ENCODE measurements at regions not wholly inside any gene's neighbourhood (a gene's known extent, or its start where the extent isn't known, plus 50 kb on each side); places are given as distances from the start of the nearest gene placed in this dataset.

DNA sequence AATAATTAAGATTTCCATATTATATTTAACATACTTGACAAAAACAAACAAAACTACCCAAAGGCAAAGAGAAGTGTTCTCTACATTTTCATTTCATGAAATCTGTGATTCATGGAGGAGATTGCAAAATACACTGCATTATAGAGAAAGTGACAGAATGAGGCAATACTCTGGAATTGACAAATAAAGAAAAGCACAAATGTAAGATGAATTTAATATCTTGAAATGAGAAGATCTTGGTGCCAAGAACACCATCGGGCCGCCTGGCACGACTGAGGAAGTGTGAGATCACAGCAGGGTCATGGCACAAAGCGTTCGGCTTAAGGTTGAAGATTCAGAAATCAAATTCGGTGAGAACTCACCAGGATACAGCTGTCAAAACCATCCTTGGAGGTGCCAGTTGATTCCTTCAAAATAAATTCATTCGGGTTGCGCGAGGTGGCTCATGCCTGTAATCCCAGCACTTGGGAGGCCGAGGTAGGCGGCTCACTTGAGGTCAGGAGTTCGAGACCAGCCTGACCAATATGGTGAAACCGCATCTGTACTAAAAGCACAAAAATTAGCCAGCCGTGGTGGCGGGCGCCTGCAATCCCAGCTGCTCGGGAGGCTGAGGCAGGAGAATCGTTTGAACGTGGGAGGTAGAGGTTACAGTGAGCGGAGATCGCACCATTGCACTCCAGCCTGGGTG lies 174.0 kb upstream of the PFKP start:
- DNase-seq (no peak), ATAC-seq (no peak)
- H3K9me3 ChIP-seq (ENCODE audit: control insufficient read depth in 2 of 3, low read length in 3 of 3): no peaks in the 10 kb centered on the region
- Mint-ChIP-seq H3K27me3 (peaks cover 0 to 13% (median 5%) of the 10 kb centered on the region in 5 donors), H3K4me3 (no peak overlapping the region), H3K27ac (no peak overlapping the region), H3K9me3 (peaks cover 0 to 5% (median 0%) of the 10 kb centered on the region in 11 donors), H3K4me1 (peaks cover 0 to 4% (median 0%) of the 10 kb centered on the region in 7 donors), H3K36me3 (no peaks in the 10 kb centered on the region)
- intact Hi-C loops (cut with micrococcal nuclease): no loop called here
- CTCF ChIA-PET: no interaction called here
- no peak overlapping the region for H3K27ac ChIP-seq (ENCODE audit: low read depth, low read length)
- H3K27me3 ChIP-seq (ENCODE audit: control insufficient read depth in 2 of 2, insufficient read depth in 2 of 2, low read length in 2 of 2): no peaks in the 10 kb centered on the region
- H3K4me3 ChIP-seq (ENCODE audit: low read length): no peak overlapping the region
- no peaks in the 10 kb centered on the region for H3K4me1 ChIP-seq (ENCODE audit: control insufficient read depth in 2 of 2, insufficient read depth in 2 of 2, low read length in 2 of 2)
- H3K36me3 ChIP-seq (ENCODE audit: control insufficient read depth in 2 of 3, insufficient read depth in 3 of 3, low read length in 3 of 3): no peaks in the 10 kb centered on the region
- POLR2A ChIA-PET: no interaction called here

DNA sequence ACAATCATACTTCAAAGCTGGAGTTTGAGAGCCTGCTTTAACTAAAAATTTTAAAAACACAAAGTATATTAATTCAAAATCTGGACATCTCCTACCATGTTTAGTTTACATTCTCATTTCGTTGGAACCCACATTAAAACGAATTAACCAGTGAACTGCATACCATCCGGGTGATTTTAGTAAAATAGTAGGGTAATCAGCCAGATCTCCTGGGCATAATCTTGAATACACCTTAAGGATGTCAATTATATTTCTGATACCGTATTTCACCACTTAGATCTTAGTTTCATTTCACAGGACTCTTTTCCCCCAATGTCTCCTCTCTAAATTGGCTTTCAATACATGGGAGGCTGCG lies 175.6 kb upstream of the PFKP start:
- no peak for DNase-seq
- CTCF ChIA-PET: no interaction called here
- no peak overlapping the region for H3K27ac ChIP-seq (ENCODE audit: low read depth, low read length)
- Mint-ChIP-seq H3K4me1 (no peaks in the 10 kb centered on the region), H3K36me3 (no peaks in the 10 kb centered on the region), H3K4me3 (no peak overlapping the region), H3K9me3 (peaks cover 0 to 8% (median 0%) of the 10 kb centered on the region in 11 donors), H3K27ac (no peak overlapping the region), H3K27me3 (peaks cover 0 to 12% (median 5%) of the 10 kb centered on the region in 5 donors)
- no peaks in the 10 kb centered on the region for H3K27me3 ChIP-seq (ENCODE audit: control insufficient read depth in 2 of 2, insufficient read depth in 2 of 2, low read length in 2 of 2)
- no peaks in the 10 kb centered on the region for H3K9me3 ChIP-seq (ENCODE audit: control insufficient read depth in 2 of 3, low read length in 3 of 3)
- H3K4me1 ChIP-seq (ENCODE audit: control insufficient read depth in 2 of 2, insufficient read depth in 2 of 2, low read length in 2 of 2): no peaks in the 10 kb centered on the region
- H3K36me3 ChIP-seq (ENCODE audit: control insufficient read depth in 2 of 3, insufficient read depth in 3 of 3, low read length in 3 of 3): no peaks in the 10 kb centered on the region
- no peak for ATAC-seq
- intact Hi-C loops (cut with micrococcal nuclease): no loop called here
- POLR2A ChIA-PET: no interaction called here
- H3K4me3 ChIP-seq (ENCODE audit: low read length): no peak overlapping the region

DNA sequence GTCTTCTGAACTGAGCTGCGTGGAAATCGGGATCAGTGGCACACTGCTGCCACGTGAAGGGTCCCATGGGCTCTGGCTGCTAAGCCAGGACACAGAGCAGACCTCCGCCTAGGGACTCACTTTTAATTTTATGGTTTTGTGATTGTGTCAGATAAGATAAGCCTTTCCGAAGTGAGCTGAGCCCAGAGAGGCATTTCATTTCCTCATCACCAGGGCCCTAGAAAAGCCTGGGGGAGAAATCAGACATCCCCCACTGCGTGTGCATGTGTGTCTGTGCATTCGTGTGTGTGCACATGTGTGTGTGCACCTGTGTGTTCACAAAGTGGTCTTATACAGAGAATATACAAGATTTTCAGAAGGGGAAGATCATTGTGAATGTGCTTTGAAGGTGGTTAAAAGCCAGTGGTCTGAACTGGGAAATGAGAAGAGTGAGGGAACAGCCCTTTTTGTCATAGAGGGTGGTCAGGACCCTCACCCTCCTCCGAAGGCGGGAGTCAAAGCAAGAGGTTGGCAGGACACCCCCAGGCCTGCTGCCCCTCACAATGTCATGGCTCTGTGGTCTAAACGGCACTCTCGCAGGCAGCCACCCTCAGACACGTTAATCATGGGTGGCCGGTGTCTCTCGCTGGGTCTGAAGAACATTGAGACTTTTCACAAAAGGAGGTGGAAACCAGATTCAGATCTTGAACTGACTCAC lies 176.1 kb upstream of the PFKP start:
- Histone ChIP-seq H3K36me3 (ENCODE audit: control insufficient read depth in 2 of 3, insufficient read depth in 3 of 3, low read length in 3 of 3) (no peaks in the 10 kb centered on the region), H3K9me3 (ENCODE audit: control insufficient read depth in 2 of 3, low read length in 3 of 3) (no peaks in the 10 kb centered on the region), H3K4me3 (ENCODE audit: low read length) (no peak overlapping the region), H3K27me3 (ENCODE audit: control insufficient read depth in 2 of 2, insufficient read depth in 2 of 2, low read length in 2 of 2) (no peaks in the 10 kb centered on the region), H3K4me1 (ENCODE audit: control insufficient read depth in 2 of 2, insufficient read depth in 2 of 2, low read length in 2 of 2) (no peaks in the 10 kb centered on the region), H3K27ac (ENCODE audit: low read depth, low read length) (no peak overlapping the region)
- no peaks in the 10 kb centered on the region for H3K4me1 Mint-ChIP-seq
- no peak for ATAC-seq
- DNase-seq: no peak
- intact Hi-C loops (cut with micrococcal nuclease): no loop called here
- H3K4me3 Mint-ChIP-seq: no peak overlapping the region
- POLR2A ChIA-PET: no interaction called here
- no peak overlapping the region for H3K27ac Mint-ChIP-seq
- CTCF ChIA-PET: no interaction called here
- H3K9me3 Mint-ChIP-seq: peaks cover 0 to 8% (median 0%) of the 10 kb centered on the region in 11 donors
- no peaks in the 10 kb centered on the region for H3K36me3 Mint-ChIP-seq
- peaks cover under 1 to 13% (median 5%) of the 10 kb centered on the region in 5 donors for H3K27me3 Mint-ChIP-seq

DNA sequence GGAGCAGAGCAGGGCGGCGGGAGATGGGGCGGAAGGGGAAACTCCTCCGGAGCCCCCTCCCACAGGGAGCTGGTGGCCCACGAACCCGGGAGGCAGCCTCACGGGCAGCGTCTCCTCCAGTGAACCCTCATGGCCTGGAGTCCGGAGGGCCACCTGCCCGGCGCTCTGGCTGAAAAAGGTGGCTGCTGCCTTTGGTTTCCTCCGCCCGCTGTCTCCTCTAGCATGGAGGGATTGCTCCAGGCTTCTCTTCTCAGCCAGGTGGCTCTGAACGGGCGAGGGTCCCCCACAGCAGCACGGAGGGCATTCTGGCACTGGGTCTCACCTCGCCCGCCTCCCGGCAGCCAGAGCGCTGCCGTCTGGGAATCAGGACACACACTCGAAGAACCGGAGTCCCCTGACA lies 177.3 kb upstream of the PFKP start:
- no peaks in the 10 kb centered on the region for H3K9me3 ChIP-seq (ENCODE audit: control insufficient read depth in 2 of 3, low read length in 3 of 3)
- no peak overlapping the region for H3K4me3 ChIP-seq (ENCODE audit: low read length)
- H3K36me3 ChIP-seq (ENCODE audit: control insufficient read depth in 2 of 3, insufficient read depth in 3 of 3, low read length in 3 of 3): no peaks in the 10 kb centered on the region
- Mint-ChIP-seq H3K4me3 (no peak overlapping the region), H3K27ac (no peak overlapping the region), H3K4me1 (peaks cover 0 to 3% (median 0%) of the 10 kb centered on the region in 7 donors), H3K9me3 (peaks cover 0 to 8% (median 0%) of the 10 kb centered on the region in 11 donors), H3K27me3 (peaks cover 0 to 14% (median 6%) of the 10 kb centered on the region in 5 donors), H3K36me3 (no peaks in the 10 kb centered on the region)
- no peaks in the 10 kb centered on the region for H3K27me3 ChIP-seq (ENCODE audit: control insufficient read depth in 2 of 2, insufficient read depth in 2 of 2, low read length in 2 of 2)
- intact Hi-C loops (cut with micrococcal nuclease): no loop called here
- no peaks in the 10 kb centered on the region for H3K4me1 ChIP-seq (ENCODE audit: control insufficient read depth in 2 of 2, insufficient read depth in 2 of 2, low read length in 2 of 2)
- POLR2A ChIA-PET: no interaction called here
- H3K27ac ChIP-seq (ENCODE audit: low read depth, low read length): no peak overlapping the region
- DNase-seq (no peak), ATAC-seq (no peak)
- CTCF ChIA-PET: no interaction called here

DNA sequence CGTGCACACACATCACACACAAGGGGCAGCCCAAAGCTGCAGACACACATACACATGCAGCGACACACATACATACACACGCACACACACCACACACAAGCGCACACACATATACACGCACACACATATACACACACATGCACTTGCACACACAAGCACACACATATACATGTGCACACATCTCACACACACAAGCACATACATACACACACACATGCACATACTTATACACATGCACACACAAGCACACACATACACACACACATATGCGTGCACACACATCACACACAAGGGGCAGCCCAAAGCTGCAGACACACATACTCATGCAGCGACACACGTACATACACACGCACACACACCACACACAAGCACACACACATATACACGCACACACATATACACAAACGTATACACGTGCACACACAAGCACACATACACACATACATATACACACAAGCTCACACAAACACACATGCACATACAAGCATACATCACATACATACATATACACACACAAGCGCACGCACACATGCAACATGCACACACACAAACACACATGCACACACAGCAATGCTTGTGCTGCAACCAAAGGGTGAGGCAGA lies 178.8 kb upstream of the PFKP start:
- ATAC-seq (peak; percentile 36), DNase-seq (no peak)
- no peaks in the 10 kb centered on the region for H3K36me3 ChIP-seq (ENCODE audit: control insufficient read depth in 2 of 3, insufficient read depth in 3 of 3, low read length in 3 of 3)
- no peak overlapping the region for H3K4me3 ChIP-seq (ENCODE audit: low read length)
- no peaks in the 10 kb centered on the region for H3K27me3 ChIP-seq (ENCODE audit: control insufficient read depth in 2 of 2, insufficient read depth in 2 of 2, low read length in 2 of 2)
- H3K9me3 Mint-ChIP-seq: peaks cover 0 to 8% (median 0%) of the 10 kb centered on the region in 11 donors
- no peaks in the 10 kb centered on the region for H3K4me1 ChIP-seq (ENCODE audit: control insufficient read depth in 2 of 2, insufficient read depth in 2 of 2, low read length in 2 of 2)
- peaks cover 0 to 21% (median 9%) of the 10 kb centered on the region in 5 donors for H3K27me3 Mint-ChIP-seq
- H3K4me3 Mint-ChIP-seq: no peak overlapping the region
- intact Hi-C loops (cut with micrococcal nuclease): no loop called here
- ChIA-PET CTCF (no interaction called here), POLR2A (no interaction called here)
- no peaks in the 10 kb centered on the region for H3K36me3 Mint-ChIP-seq
- no peak overlapping the region for H3K27ac Mint-ChIP-seq
- H3K9me3 ChIP-seq (ENCODE audit: control insufficient read depth in 2 of 3, low read length in 3 of 3): no peaks in the 10 kb centered on the region
- H3K4me1 Mint-ChIP-seq: peaks cover 0 to 3% (median 0%) of the 10 kb centered on the region in 7 donors
- H3K27ac ChIP-seq (ENCODE audit: low read depth, low read length): no peak overlapping the region

DNA sequence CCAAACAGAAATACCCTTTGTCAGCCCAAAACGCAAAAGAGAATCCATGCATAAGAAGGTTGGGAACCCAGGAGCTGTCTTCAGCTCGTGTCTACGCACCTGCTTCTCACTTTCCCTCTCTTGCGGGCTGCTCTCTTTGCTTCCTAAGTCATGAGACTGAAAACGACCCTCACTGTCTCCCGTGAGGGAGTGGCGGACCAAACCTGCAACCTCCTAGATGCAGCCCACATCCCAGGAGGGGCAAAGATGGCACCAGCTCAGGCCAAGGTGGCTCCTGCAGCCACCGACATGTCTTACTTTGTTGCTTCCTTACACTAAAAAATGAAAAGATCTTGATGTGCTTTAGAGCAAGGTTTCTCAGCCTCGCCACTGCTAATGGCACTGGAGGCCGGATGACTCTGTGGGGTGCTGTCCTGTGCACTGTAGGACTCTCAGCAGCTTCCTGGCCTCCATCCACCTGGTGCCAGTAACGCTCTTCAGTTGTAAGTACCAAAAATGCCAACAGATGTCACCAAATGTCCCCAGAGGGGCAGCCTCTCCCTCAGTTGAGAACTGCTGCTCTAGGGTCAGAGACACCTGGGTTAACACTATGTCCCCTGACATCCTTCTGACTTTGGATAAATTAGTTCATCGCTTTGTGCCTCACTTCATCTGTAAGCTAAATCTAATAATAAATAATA lies 179.8 kb upstream of the PFKP start:
- H3K27me3 Mint-ChIP-seq: peaks cover 0 to 16% (median 6%) of the 10 kb centered on the region in 5 donors
- ATAC-seq: no peak
- H3K36me3 ChIP-seq (ENCODE audit: control insufficient read depth in 2 of 3, insufficient read depth in 3 of 3, low read length in 3 of 3): no peaks in the 10 kb centered on the region
- no peak overlapping the region for H3K27ac Mint-ChIP-seq
- no peaks in the 10 kb centered on the region for H3K27me3 ChIP-seq (ENCODE audit: control insufficient read depth in 2 of 2, insufficient read depth in 2 of 2, low read length in 2 of 2)
- ChIA-PET POLR2A (no interaction called here), CTCF (no interaction called here)
- H3K9me3 ChIP-seq (ENCODE audit: control insufficient read depth in 2 of 3, low read length in 3 of 3): no peaks in the 10 kb centered on the region
- intact Hi-C loops (cut with micrococcal nuclease): no loop called here
- no peak for DNase-seq
- peaks cover 0 to 8% (median 0%) of the 10 kb centered on the region in 11 donors for H3K9me3 Mint-ChIP-seq
- H3K4me1 ChIP-seq (ENCODE audit: control insufficient read depth in 2 of 2, insufficient read depth in 2 of 2, low read length in 2 of 2): no peaks in the 10 kb centered on the region
- H3K4me3 Mint-ChIP-seq: peak overlapping the region in 1 of 10 donors; percentile 34
- H3K4me1 Mint-ChIP-seq: peaks cover 0 to 3% (median 0%) of the 10 kb centered on the region in 7 donors
- no peak overlapping the region for H3K4me3 ChIP-seq (ENCODE audit: low read length)
- H3K36me3 Mint-ChIP-seq: no peaks in the 10 kb centered on the region
- no peak overlapping the region for H3K27ac ChIP-seq (ENCODE audit: low read depth, low read length)

Data from naive thymus-derived CD4-positive, alpha-beta T cell (primary cell).